ENCODE measurements at regions not wholly inside any gene's neighbourhood (a gene's known extent, or its start where the extent isn't known, plus 50 kb on each side); places are given as distances from the start of the nearest gene placed in this dataset.

DNA sequence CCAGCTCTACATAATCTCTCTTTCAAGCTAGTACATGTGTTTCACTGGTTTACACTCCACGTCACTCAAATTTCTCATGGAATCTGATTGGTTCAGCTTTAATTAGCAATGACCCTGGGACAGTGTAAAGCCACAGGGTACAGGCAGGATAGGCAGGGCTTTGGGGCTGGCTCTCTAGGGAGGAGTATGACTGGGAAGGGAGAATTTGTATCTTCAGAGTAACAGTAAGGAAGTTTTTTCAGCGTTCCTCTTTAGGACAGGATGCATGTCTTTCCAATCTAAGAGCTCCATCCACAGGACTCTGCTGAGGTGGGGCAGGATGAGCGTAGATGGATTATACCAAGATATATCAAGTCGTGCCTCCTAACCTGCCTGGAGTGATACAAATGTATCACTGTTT, 112.0 kb upstream of the CLEC14A start:
- Histone ChIP-seq H2AFZ (ENCODE audit: low read depth, low read length, poor library complexity, severe bottlenecking) (no peak overlapping the region), H3K4me3 (replicated peaks in 1 of 2; ENCODE audit: low read depth in 1 of 2, low read length in 2 of 2) (no peak overlapping the region), H3K9me3 (ENCODE audit: control insufficient read depth in 1 of 2, insufficient read depth in 1 of 2, low read depth in 1 of 2, low read length in 2 of 2) (peaks cover 0 to 3% of the 10 kb centered on the region in 2 experiments; a peak in 1 of 4 replicates), H3K9me2 (ENCODE audit: insufficient read depth) (no peaks in the 10 kb centered on the region), H3K27me3 (ENCODE audit: insufficient read depth, low read length) (no peaks in the 10 kb centered on the region), H3K79me2 (ENCODE audit: insufficient read depth, low read length) (no peaks in the 10 kb centered on the region), H4K20me1 (ENCODE audit: insufficient read depth) (no peaks in the 10 kb centered on the region), H3K9ac (ENCODE audit: low read length) (no peak overlapping the region), H3K4me1 (ENCODE audit: control insufficient read depth in 1 of 2, insufficient read depth in 2 of 2, low read length in 2 of 2) (no peaks in the 10 kb centered on the region), H3K36me3 (ENCODE audit: control insufficient read depth in 1 of 2, insufficient read depth in 2 of 2, low read length in 2 of 2) (no peaks in the 10 kb centered on the region), H3K27ac (ENCODE audit: low read depth, low read length) (no peak overlapping the region), H3K4me2 (ENCODE audit: low read length) (no peak overlapping the region)
- TF ChIP-seq POLR2A (IDR thresholded peaks at IDR 0.05; ENCODE audit: borderline replicate concordance, extremely low read depth, insufficient read depth, insufficient read length) (no peak), ELF1 (IDR thresholded peaks at IDR 0.05; ENCODE audit: borderline replicate concordance, low read depth) (no peak), JUND (IDR thresholded peaks at IDR 0.05) (no peak), ZNF274 (IDR thresholded peaks at IDR 0.05; ENCODE audit: low read depth, low read length) (no peak), SIN3A (IDR thresholded peaks at IDR 0.05; ENCODE audit: low read depth) (no peak), SP1 (IDR thresholded peaks at IDR 0.05; ENCODE audit: low read depth) (no peak), POLR2AphosphoS5 (IDR thresholded peaks at IDR 0.05; ENCODE audit: low read depth, low read length) (no peak), EZH2phosphoT487 (IDR thresholded peaks at IDR 0.05; ENCODE audit: borderline replicate concordance) (no peak), YY1 (IDR thresholded peaks at IDR 0.05; ENCODE audit: extremely low read depth, insufficient replicate concordance, low read depth, low read length) (no peak), ZBTB33 (IDR thresholded peaks at IDR 0.05; ENCODE audit: extremely low read depth, insufficient replicate concordance, low read length) (no peak)
- POLR2A ChIA-PET = no interaction called here
- RAD21 ChIA-PET (ENCODE audit: low non-redundant PET in 1 of 2, low total read pairs in 2 of 2, uncharacterized antibody in 2 of 2, unreplicated experiment in 2 of 2) = no interaction called here
- intact Hi-C loops (cut with micrococcal nuclease) = no loop called here
- no TSS peak for BruUV-seq (replicated peaks)
- DNase-seq (ENCODE audit: low read depth, low spot score) = no peak
- CTCF ChIA-PET = no interaction called here
- ATAC-seq = no peak

Measured in HCT116 (cell line).